Fibroblast of skin of back (primary cell): ENCODE measurements at regions not wholly inside any gene's neighbourhood (a gene's known extent, or its start where the extent isn't known, plus 50 kb on each side); places are given as distances from the start of the nearest gene placed in this dataset.

ENCODE experiments used
- DNase-seq: peaks from one replicate; pipeline ENCODE4 v3.0.0-alpha.2; 2013

GRCh38 chr9:135342206-135343130 is 137.1 kb upstream of the PPP1R26 start:
- no peak for DNase-seq

- no peak for DNase-seq
Measured at GRCh38 chr9:135343136-135343535, 136.4 kb upstream of the PPP1R26 start.

- DNase-seq = peak; percentile 31
Measured at GRCh38 chr9:135343837-135344522, 135.6 kb upstream of the PPP1R26 start.

- no peak for DNase-seq
Measured at GRCh38 chr9:135344523-135344901, 135.1 kb upstream of the PPP1R26 start.

GRCh38 chr9:135344915-135345500 is 134.6 kb upstream of the PPP1R26 start:
- no peak for DNase-seq

- DNase-seq = no peak
Measured at GRCh38 chr9:135345775-135346433, 133.7 kb upstream of the PPP1R26 start.

- DNase-seq = no peak
Measured at GRCh38 chr9:135346438-135347050, 133.0 kb upstream of the PPP1R26 start.

GRCh38 chr9:135347461-135347860 is 132.1 kb upstream of the PPP1R26 start:
- DNase-seq = no peak

- DNase-seq = no peak
Measured at GRCh38 chr9:135348076-135348787, 131.3 kb upstream of the PPP1R26 start.

GRCh38 chr9:135348788-135349150 is 130.8 kb upstream of the PPP1R26 start:
- no peak for DNase-seq

GRCh38 chr9:135349212-135350002 is 130.2 kb upstream of the PPP1R26 start:
- DNase-seq = no peak

GRCh38 chr9:135350003-135350315 is 129.6 kb upstream of the PPP1R26 start:
- DNase-seq = no peak

- no peak for DNase-seq
Measured at GRCh38 chr9:135353935-135354334, 125.6 kb upstream of the PPP1R26 start.

GRCh38 chr9:135355521-135356011 is 124.0 kb upstream of the PPP1R26 start:
- no peak for DNase-seq

- DNase-seq = no peak
Measured at GRCh38 chr9:135356021-135356420, 123.6 kb upstream of the PPP1R26 start.

- DNase-seq = no peak
Measured at GRCh38 chr9:135356796-135357195, 122.8 kb upstream of the PPP1R26 start.

- no peak for DNase-seq
Measured at GRCh38 chr9:135357863-135358551, 121.6 kb upstream of the PPP1R26 start.

- DNase-seq = no peak
Measured at GRCh38 chr9:135358552-135358940, 121.0 kb upstream of the PPP1R26 start.

GRCh38 chr9:135359764-135360163 is 119.8 kb upstream of the PPP1R26 start:
- DNase-seq = no peak

GRCh38 chr9:135360617-135361016 is 119.0 kb upstream of the PPP1R26 start:
- no peak for DNase-seq
